Tibial nerve (tissue), 4 donors: ENCODE measurements at regions not wholly inside any gene's neighbourhood (a gene's known extent, or its start where the extent isn't known, plus 50 kb on each side); places are given as distances from the start of the nearest gene placed in this dataset.

ENCODE experiments used
- DNase-seq, 2 donors: peaks; one replicate each; pipeline ENCODE4 v3.0.0-alpha.2; 2019; ENCODE audit warnings: low spot score in 2 of 2
- H3K27ac ChIP-seq, 4 donors: fragments of 200-600 bp; sonication (generic) in 3 of 4; one replicate each; pipeline ENCODE4 v1.5.1; 2017 to 2019; ENCODE audit warnings: mild to moderate bottlenecking in 1 of 4
- H3K27me3 ChIP-seq, 2 donors: fragments of 200-600 bp; sonication (generic) in 1 of 2; one replicate each; pipeline versions ENCODE4 v1.5.1 to v1.6.0; 2017 to 2019
- H3K36me3 ChIP-seq, 3 donors: fragments of 200-600 bp; sonication (generic); one replicate each; pipeline ENCODE4 v1.5.1; 2018 to 2019
- H3K4me1 ChIP-seq, 4 donors: fragments of 200-600 bp; sonication (generic) in 3 of 4; one replicate each; pipeline ENCODE4 v1.5.1; 2017 to 2019
- H3K4me3 ChIP-seq, 4 donors: fragments of 200-600 bp; sonication (generic) in 3 of 4; one replicate each; pipeline ENCODE4 v1.5.1; 2017 to 2019; ENCODE audit warnings: mild to moderate bottlenecking in 1 of 4, moderate library complexity in 1 of 4
- H3K9me3 ChIP-seq, 4 donors: fragments of 200-600 bp; sonication (generic) in 3 of 4; one replicate each; pipeline ENCODE4 v1.5.1; 2017 to 2019
- EP300 ChIP-seq, 2 donors: sonication (generic); formaldehyde crosslinking; IDR thresholded peaks; one replicate each; pipeline ENCODE4 v1.6.1; 2017; ENCODE audit warnings: antibody characterized with exemption in 2 of 2, mild to moderate bottlenecking in 1 of 2
- POLR2A ChIP-seq, 2 donors: fragments of 450-650 bp; IDR thresholded peaks; one replicate each; pipeline ENCODE4 v1.6.1; 2017; ENCODE audit warnings: antibody characterized with exemption in 2 of 2, mild to moderate bottlenecking in 2 of 2, moderate library complexity in 2 of 2
- WGBS, 2 donors: methylation state at CpG; one replicate each; pipeline ENCODE4 v1.1.5; 2018; 5-methylcytosine and 5-hydroxymethylcytosine counted together
- TF ChIP-seq, protein P1 (sequence below), 5 experiments: fragments of 200-600 bp in 3 of 5; fragments of 450-650 bp in 2 of 5; sonication (generic) in 3 of 5; IDR thresholded peaks; one replicate each; pipeline ENCODE4 v1.5.1; 2016 to 2019; ENCODE audit warnings: antibody characterized with exemption in 5 of 5, mild to moderate bottlenecking in 3 of 5, moderate library complexity in 2 of 5

DNA sequence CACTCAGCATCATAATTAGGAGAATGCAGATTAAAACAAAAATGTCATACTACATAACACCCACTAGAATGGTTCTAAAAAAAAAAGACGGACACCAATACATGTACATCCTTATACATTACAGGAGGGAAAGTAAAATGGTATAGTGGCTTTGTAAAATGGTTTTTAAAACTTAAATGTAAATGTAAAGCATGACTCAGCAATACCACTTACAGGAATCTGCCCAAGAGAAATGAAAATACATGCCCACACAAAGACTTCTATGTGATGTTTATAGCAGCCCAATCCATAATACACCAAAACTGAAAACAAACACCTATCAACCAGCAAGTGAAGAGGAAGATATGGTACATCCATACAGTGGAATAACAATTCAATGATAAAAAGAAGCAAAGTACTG lies 939.1 kb upstream of the ACO1 start:
- H3K36me3 ChIP-seq = no peaks in the 10 kb centered on the region
- WGBS, 2 donors = 92 to 94% methylated on average over 1 of the region's 1 CpG
- no peaks in the 10 kb centered on the region for H3K9me3 ChIP-seq
- H3K4me1 ChIP-seq = no peaks in the 10 kb centered on the region
- H3K4me3 ChIP-seq = no peak overlapping the region
- TF ChIP-seq POLR2A (IDR thresholded peaks at IDR 0.05) = no peak
- TF ChIP-seq EP300 (IDR thresholded peaks at IDR 0.05) = no peak
- TF ChIP-seq, protein P1, sequence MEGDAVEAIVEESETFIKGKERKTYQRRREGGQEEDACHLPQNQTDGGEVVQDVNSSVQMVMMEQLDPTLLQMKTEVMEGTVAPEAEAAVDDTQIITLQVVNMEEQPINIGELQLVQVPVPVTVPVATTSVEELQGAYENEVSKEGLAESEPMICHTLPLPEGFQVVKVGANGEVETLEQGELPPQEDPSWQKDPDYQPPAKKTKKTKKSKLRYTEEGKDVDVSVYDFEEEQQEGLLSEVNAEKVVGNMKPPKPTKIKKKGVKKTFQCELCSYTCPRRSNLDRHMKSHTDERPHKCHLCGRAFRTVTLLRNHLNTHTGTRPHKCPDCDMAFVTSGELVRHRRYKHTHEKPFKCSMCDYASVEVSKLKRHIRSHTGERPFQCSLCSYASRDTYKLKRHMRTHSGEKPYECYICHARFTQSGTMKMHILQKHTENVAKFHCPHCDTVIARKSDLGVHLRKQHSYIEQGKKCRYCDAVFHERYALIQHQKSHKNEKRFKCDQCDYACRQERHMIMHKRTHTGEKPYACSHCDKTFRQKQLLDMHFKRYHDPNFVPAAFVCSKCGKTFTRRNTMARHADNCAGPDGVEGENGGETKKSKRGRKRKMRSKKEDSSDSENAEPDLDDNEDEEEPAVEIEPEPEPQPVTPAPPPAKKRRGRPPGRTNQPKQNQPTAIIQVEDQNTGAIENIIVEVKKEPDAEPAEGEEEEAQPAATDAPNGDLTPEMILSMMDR (IDR thresholded peaks at IDR 0.05) = no peak
- no peak overlapping the region for H3K27ac ChIP-seq
- no peak for DNase-seq
- H3K27me3 ChIP-seq = no peaks in the 10 kb centered on the region

DNA sequence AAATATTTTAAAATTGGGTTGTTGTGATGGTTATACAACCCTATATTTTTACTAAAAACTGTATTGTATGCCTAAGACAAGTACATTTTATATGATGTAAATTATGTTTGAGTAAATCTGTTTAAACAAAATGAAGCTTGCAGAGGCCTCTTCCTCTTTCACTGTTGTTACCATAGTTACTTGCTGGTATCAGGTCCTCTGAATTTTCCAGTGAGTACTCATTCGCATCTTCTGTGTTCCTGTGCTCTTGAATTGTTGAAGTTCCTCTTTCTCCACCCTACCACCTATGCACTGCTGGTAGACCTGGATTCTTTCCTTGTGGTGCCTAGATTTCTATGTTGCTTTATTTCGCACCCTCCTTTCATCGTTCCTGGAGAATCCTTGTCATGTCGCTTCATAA lies 938.5 kb upstream of the ACO1 start:
- TF ChIP-seq, protein P1 (IDR thresholded peaks at IDR 0.05) = no peak
- Histone ChIP-seq H3K4me3 (no peak overlapping the region), H3K27ac (no peak overlapping the region), H3K27me3 (no peaks in the 10 kb centered on the region), H3K9me3 (no peaks in the 10 kb centered on the region), H3K4me1 (no peaks in the 10 kb centered on the region), H3K36me3 (no peaks in the 10 kb centered on the region)
- DNase-seq = no peak
- WGBS, 2 donors = 94 to 97% methylated on average over 4 of the region's 4 CpGs

DNA sequence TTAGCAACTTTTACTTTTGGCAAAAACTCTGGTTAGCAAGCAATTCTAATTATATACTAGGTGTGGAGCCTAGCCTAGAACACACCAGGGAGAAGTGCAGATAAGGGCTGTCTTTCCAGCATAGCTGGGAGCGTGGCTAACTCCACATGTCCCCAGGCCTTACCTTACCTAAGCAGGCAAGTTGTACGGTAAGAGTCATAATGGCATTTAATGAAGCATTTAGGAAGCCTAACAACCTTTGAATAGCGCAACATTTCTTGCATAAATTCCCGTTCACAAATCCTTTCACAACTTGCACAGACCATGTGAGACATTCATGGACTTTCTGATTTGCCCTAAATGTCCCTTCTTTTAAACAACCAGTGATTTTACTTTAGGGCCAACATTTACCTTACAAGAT lies 917.4 kb upstream of the ACO1 start:
- no peaks in the 10 kb centered on the region for H3K9me3 ChIP-seq
- no peak overlapping the region for H3K27ac ChIP-seq
- H3K4me1 ChIP-seq = no peaks in the 10 kb centered on the region
- H3K36me3 ChIP-seq = no peaks in the 10 kb centered on the region
- WGBS, 2 donors = 89 to 90% methylated on average over 4 of the region's 4 CpGs
- DNase-seq = no peak
- H3K4me3 ChIP-seq = no peak overlapping the region
- TF ChIP-seq POLR2A (IDR thresholded peaks at IDR 0.05) (no peak), EP300 (IDR thresholded peaks at IDR 0.05) (no peak)
- TF ChIP-seq, protein P1 (IDR thresholded peaks at IDR 0.05) = no peak
- no peaks in the 10 kb centered on the region for H3K27me3 ChIP-seq

DNA sequence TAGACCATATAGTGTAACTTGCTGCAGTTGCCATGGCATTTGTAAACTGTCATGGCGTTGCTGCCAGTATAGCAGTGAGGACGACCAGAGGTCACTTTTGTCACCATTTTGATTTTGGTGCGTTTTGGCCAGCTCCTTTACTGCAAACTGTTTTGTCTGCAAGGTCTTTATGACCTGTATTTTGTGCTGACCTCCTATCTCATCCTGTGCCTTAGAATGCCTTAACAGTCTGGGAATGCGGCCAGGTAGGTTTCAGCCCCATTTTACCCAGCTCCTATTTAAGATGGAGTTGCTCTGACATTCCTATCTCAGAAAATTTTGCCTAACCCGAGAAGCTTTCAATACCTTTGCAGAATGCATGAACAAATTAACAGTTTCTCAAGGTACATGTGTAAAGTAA lies 914.4 kb upstream of the ACO1 start:
- DNase-seq = no peak
- Histone ChIP-seq H3K36me3 (no peaks in the 10 kb centered on the region), H3K27me3 (no peaks in the 10 kb centered on the region), H3K9me3 (no peaks in the 10 kb centered on the region), H3K4me3 (no peak overlapping the region), H3K27ac (no peak overlapping the region), H3K4me1 (no peaks in the 10 kb centered on the region)
- WGBS, 2 donors = 82 to 84% methylated on average over 5 of the region's 5 CpGs
- TF ChIP-seq, protein P1 (IDR thresholded peaks at IDR 0.05) = no peak
- TF ChIP-seq POLR2A (IDR thresholded peaks at IDR 0.05) (no peak), EP300 (IDR thresholded peaks at IDR 0.05) (no peak)

DNA sequence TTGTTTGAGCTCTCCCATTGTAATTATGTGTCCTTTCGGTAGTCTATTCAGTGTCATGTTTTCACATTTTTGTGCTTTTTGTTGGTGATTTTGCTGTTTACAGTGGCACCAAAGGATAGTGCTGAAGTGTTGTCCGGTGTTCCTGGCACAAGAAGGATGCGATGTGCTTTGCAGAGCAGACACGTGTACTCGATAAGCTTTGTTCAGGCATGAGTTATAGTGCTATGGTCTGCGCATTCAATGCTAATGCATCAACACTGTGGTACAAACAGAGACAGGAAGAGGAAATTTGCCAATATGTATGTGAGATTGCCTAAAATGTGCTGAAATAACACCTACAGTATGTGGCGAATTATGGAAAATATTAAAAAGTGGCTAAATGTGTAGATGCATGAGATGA lies 913.4 kb upstream of the ACO1 start:
- no peak for DNase-seq
- Histone ChIP-seq H3K4me3 (no peak overlapping the region), H3K4me1 (no peaks in the 10 kb centered on the region), H3K9me3 (no peaks in the 10 kb centered on the region), H3K36me3 (no peaks in the 10 kb centered on the region), H3K27ac (no peak overlapping the region), H3K27me3 (no peaks in the 10 kb centered on the region)
- WGBS, 2 donors = 86 to 89% methylated on average over 7 of the region's 7 CpGs
- no peak for TF ChIP-seq EP300 (IDR thresholded peaks at IDR 0.05)
- TF ChIP-seq, protein P1 (IDR thresholded peaks at IDR 0.05) = no peak
- TF ChIP-seq POLR2A (IDR thresholded peaks at IDR 0.05) = no peak
